SK-N-SH treated with all-trans-retinoic acid at 6 μM for 48 hours (cell line): ENCODE measurements at regions not wholly inside any gene's neighbourhood (a gene's known extent, or its start where the extent isn't known, plus 50 kb on each side); places are given as distances from the start of the nearest gene placed in this dataset.

Experiments used
- ATAC-seq: fragments of 200-7000 bp; cut with Tn5 transposase; 3 replicates; pipeline ENCODE4 v1.9.1; 2020; ENCODE audit warnings: mild to moderate bottlenecking, moderate library complexity
- ARNTL ChIP-seq: fragments of 450-650 bp; formaldehyde crosslinking; IDR thresholded peaks from 2 replicates; pipeline ENCODE4 v1.5.0; 2020; ENCODE audit warnings: low read depth, mild to moderate bottlenecking, moderate library complexity, borderline replicate concordance
- CREB5 ChIP-seq: fragments of 250-450 bp; sonication (Bioruptor Pico); IDR thresholded peaks from 2 replicates; pipeline ENCODE4 v1.5.1; 2020; ENCODE audit warnings: low read depth, mild to moderate bottlenecking, moderate library complexity
- CSDC2 ChIP-seq: fragments of 250-450 bp; sonication (Bioruptor Pico); IDR thresholded peaks from 2 replicates; pipeline ENCODE4 v1.5.0; 2020; ENCODE audit warnings: mild to moderate bottlenecking, moderate library complexity
- CSRNP3 ChIP-seq: fragments of 250-450 bp; sonication (Bioruptor Pico); IDR thresholded peaks from 2 replicates; pipeline ENCODE4 v1.5.1; 2021; ENCODE audit warnings: mild to moderate bottlenecking, moderate library complexity
- GLIS3 ChIP-seq: fragments of 250-450 bp; sonication (Bioruptor Pico); IDR thresholded peaks from 2 replicates; pipeline ENCODE4 v1.5.0; 2020; ENCODE audit warnings: mild to moderate bottlenecking, moderate library complexity
- OSR1 ChIP-seq: fragments of 250-450 bp; sonication (Bioruptor Pico); IDR thresholded peaks from 2 replicates; pipeline ENCODE4 v1.8.0; 2022; ENCODE audit warnings: moderate library complexity, mild to moderate bottlenecking, inconsistent platforms
- PATZ1 ChIP-seq: fragments of 250-450 bp; sonication (Bioruptor Pico); IDR thresholded peaks from 2 replicates; pipeline ENCODE4 v1.8.0; 2020; ENCODE audit warnings: mild to moderate bottlenecking, moderate library complexity, borderline replicate concordance
- POU6F1 ChIP-seq: fragments of 250-450 bp; sonication (Bioruptor Pico); IDR thresholded peaks from 2 replicates; pipeline ENCODE4 v1.8.0; 2021; ENCODE audit warnings: low read depth, mild to moderate bottlenecking, moderate library complexity, borderline replicate concordance
- PPARA ChIP-seq: fragments of 250-450 bp; sonication (Bioruptor Pico); IDR thresholded peaks from 2 replicates; pipeline ENCODE4 v1.5.0; 2020; ENCODE audit warnings: mild to moderate bottlenecking, borderline replicate concordance
- SNAI2 ChIP-seq: fragments of 250-450 bp; sonication (Bioruptor Pico); IDR thresholded peaks from 2 replicates; pipeline ENCODE4 v1.5.0; 2020; ENCODE audit warnings: mild to moderate bottlenecking, moderate library complexity
- TCF4 ChIP-seq: fragments of 250-450 bp; sonication (Bioruptor Pico); IDR thresholded peaks from 2 replicates; pipeline ENCODE4 v1.8.0; 2021; ENCODE audit warnings: mild to moderate bottlenecking, moderate library complexity, borderline replicate concordance
- TOX ChIP-seq: fragments of 250-450 bp; sonication (Bioruptor Pico); IDR thresholded peaks from 2 replicates; pipeline ENCODE4 v1.8.0; 2021; ENCODE audit warnings: mild to moderate bottlenecking, moderate library complexity, borderline replicate concordance
- TSHZ2 ChIP-seq: fragments of 250-450 bp; sonication (Bioruptor Pico); IDR thresholded peaks from 2 replicates; pipeline ENCODE4 v1.5.0; 2020; ENCODE audit warnings: mild to moderate bottlenecking, moderate library complexity
- ZC3H10 ChIP-seq: fragments of 250-450 bp; sonication (Bioruptor Pico); IDR thresholded peaks from 2 replicates; pipeline ENCODE4 v1.5.1; 2021; ENCODE audit warnings: mild to moderate bottlenecking, moderate library complexity
- ZFP3 ChIP-seq: fragments of 250-450 bp; sonication (Bioruptor Pico); IDR thresholded peaks from 2 replicates; pipeline ENCODE4 v1.5.0; 2020; ENCODE audit warnings: mild to moderate bottlenecking, moderate library complexity
- ZFP30 ChIP-seq: fragments of 450-650 bp; formaldehyde crosslinking; IDR thresholded peaks from 2 replicates; pipeline ENCODE4 v1.5.0; 2022; ENCODE audit warnings: mild to moderate bottlenecking, moderate library complexity
- ZNF565 ChIP-seq: fragments of 450-650 bp; formaldehyde crosslinking; conservative IDR thresholded peaks from 2 replicates; pipeline ENCODE4 v1.5.0; 2020; ENCODE audit warnings: low read depth, mild to moderate bottlenecking, moderate library complexity
- ZNF70 ChIP-seq: fragments of 450-650 bp; formaldehyde crosslinking; IDR thresholded peaks from 2 replicates; pipeline ENCODE4 v1.5.0; 2020; ENCODE audit warnings: mild to moderate bottlenecking, moderate library complexity
- ZNF8 ChIP-seq: fragments of 450-650 bp; formaldehyde crosslinking; IDR thresholded peaks from 2 replicates; pipeline ENCODE4 v1.5.0; 2020; ENCODE audit warnings: mild to moderate bottlenecking, moderate library complexity

- no peak for TF ChIP-seq POU6F1 (CRISPR knock-in tag)
- TF ChIP-seq TCF4 (CRISPR knock-in tag): no peak
Observed at GRCh38 chr11:37533087-37533486, 935.1 kb upstream of the RAG2 start (continued).

GRCh38 chr11:37532271-37532670 lies 934.2 kb upstream of the RAG2 start:
- TF ChIP-seq CREB5 (CRISPR knock-in tag) (no peak), TOX (CRISPR knock-in tag) (no peak), PPARA (CRISPR knock-in tag) (no peak), PATZ1 (CRISPR knock-in tag) (no peak), ARNTL (CRISPR knock-in tag) (no peak), CSDC2 (CRISPR knock-in tag) (no peak), ZNF565 (no peak), ZNF70 (CRISPR knock-in tag) (no peak), ZFP3 (CRISPR knock-in tag) (no peak), GLIS3 (CRISPR knock-in tag) (no peak)
- ATAC-seq: no peak

- no peak for TF ChIP-seq GLIS3 (CRISPR knock-in tag)
- no peak for TF ChIP-seq ARNTL (CRISPR knock-in tag)
- TF ChIP-seq ZC3H10 (CRISPR knock-in tag): no peak
- no peak for TF ChIP-seq CSDC2 (CRISPR knock-in tag)
- TF ChIP-seq OSR1: no peak
- no peak for TF ChIP-seq PATZ1 (CRISPR knock-in tag)
- TF ChIP-seq ZFP30 (CRISPR knock-in tag): no peak
- TF ChIP-seq TSHZ2 (CRISPR knock-in tag): no peak
- TF ChIP-seq ZNF8 (CRISPR knock-in tag): no peak
- TF ChIP-seq SNAI2 (CRISPR knock-in tag): no peak
- TF ChIP-seq ZFP3 (CRISPR knock-in tag): no peak
- no peak for TF ChIP-seq CSRNP3 (CRISPR knock-in tag)
- no peak for TF ChIP-seq ZNF565
- no peak for ATAC-seq
Observed at GRCh38 chr11:37527545-37527944, 929.5 kb upstream of the RAG2 start.
